Vagina (tissue), 2 donors: ENCODE measurements at regions not wholly inside any gene's neighbourhood (a gene's known extent, or its start where the extent isn't known, plus 50 kb on each side); places are given as distances from the start of the nearest gene placed in this dataset.

Experiments used
- CTCF ChIP-seq, 3 experiments: fragments of 450-650 bp in 2 of 3; fragments of 200-600 bp in 1 of 3; sonication (generic) in 1 of 3; IDR thresholded peaks; one replicate each; pipeline ENCODE4 v1.5.1; 2017 to 2019; ENCODE audit warnings: antibody characterized with exemption in 3 of 3, mild to moderate bottlenecking in 2 of 3, moderate library complexity in 2 of 3
- POLR2A ChIP-seq, 2 donors: fragments of 450-650 bp; IDR thresholded peaks; one replicate each; pipeline ENCODE4 v1.6.1; 2017; ENCODE audit warnings: antibody characterized with exemption in 2 of 2, mild to moderate bottlenecking in 2 of 2, moderate library complexity in 2 of 2

- no peak for TF ChIP-seq CTCF (IDR thresholded peaks at IDR 0.05)
- no peak for TF ChIP-seq POLR2A (IDR thresholded peaks at IDR 0.05)
Observed at GRCh38 chr1:221469476-221469875, 272.4 kb downstream of the DUSP10 start.
